Rectal smooth muscle tissue (tissue), 1 donor: ENCODE measurements at regions not wholly inside any gene's neighbourhood (a gene's known extent, or its start where the extent isn't known, plus 50 kb on each side); places are given as distances from the start of the nearest gene placed in this dataset.
"Not testable (repeated sequence)": the region's sequence is repeated elsewhere in the genome, so short reads cannot be mapped to it uniquely, and the experiment has no call there.

ENCODE experiments used
- H3K27ac ChIP-seq: one replicate; pipeline ENCODE4 v1.7.0; 2013; ENCODE audit warnings: low read depth, low read length, inconsistent platforms
- H3K27me3 ChIP-seq: one replicate; pipeline ENCODE4 v1.7.0; 2013; ENCODE audit warnings: low read length; ENCODE audit not compliant: control insufficient read depth, insufficient read depth
- H3K36me3 ChIP-seq: one replicate; pipeline ENCODE4 v1.7.0; 2013; ENCODE audit warnings: low read length; ENCODE audit not compliant: control insufficient read depth, insufficient read depth
- H3K4me1 ChIP-seq: one replicate; pipeline ENCODE4 v1.7.0; 2013; ENCODE audit warnings: low read length; ENCODE audit not compliant: control insufficient read depth, insufficient read depth
- H3K4me3 ChIP-seq: one replicate; pipeline ENCODE4 v1.7.0; 2013; ENCODE audit warnings: low read length
- H3K9ac ChIP-seq: one replicate; pipeline ENCODE4 v1.7.0; 2013; ENCODE audit warnings: low read length

DNA sequence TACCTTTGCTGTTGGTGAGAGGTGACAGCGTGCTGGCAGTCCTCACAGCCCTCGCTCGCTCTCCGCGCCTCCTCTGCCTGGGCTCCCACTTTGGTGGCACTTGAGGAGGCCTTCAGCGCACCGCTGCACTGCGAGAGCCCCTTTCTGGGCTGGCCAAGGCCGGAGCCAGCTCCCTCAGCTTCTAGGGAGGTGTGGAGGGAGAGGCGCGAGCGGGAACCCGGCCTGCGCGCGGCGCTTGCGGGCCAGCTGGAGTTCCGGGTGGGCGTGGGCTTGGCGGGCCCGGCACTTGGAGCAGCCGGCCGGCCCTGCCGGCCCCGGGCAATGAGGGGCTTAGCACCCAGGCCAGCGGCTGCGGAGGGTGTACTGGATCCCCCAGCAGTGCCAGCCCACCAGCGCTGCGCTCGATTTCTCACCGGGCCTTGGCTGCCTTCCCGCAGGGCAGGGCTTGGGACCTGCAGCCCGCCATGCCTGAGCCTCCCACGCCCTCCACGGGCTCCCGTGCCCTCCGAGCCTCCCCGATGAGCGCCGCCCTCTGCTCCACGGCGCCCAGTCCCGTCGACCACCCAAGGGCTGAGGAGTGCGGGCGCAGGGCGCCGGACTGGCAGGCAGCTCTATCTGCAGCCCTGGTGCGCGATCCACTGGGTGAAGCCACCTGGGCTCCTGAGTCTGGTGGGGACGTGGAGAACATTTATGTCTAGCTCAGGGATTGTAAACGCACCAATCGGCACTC lies 700.3 kb downstream of the CDH18 start:
- H3K4me1 ChIP-seq, H3K9ac ChIP-seq, H3K27me3 ChIP-seq, H3K4me3 ChIP-seq, H3K36me3 ChIP-seq, H3K27ac ChIP-seq: not testable (repeated sequence)

DNA sequence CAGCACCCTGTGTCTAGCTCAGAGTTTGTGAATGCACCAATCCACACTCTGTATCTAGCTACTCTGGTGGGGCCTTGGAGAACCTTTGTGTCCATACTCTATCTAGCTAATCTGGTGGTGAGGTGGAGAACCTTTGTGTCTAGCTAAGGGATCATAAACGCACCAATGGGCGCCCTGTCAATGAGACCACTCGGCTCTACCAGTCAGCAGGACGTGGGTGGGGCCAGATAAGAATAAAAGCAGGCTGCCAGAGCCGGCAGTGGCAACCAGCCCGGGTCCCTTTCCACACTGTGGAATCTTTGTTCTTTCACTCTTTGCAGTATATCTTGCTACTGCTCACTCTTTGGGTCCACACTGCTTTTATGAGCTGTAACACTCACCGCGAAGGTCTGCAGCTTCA lies 699.7 kb downstream of the CDH18 start:
- not testable (repeated sequence) for H3K4me1 ChIP-seq, H3K36me3 ChIP-seq, H3K27me3 ChIP-seq, H3K9ac ChIP-seq, H3K27ac ChIP-seq, H3K4me3 ChIP-seq

DNA sequence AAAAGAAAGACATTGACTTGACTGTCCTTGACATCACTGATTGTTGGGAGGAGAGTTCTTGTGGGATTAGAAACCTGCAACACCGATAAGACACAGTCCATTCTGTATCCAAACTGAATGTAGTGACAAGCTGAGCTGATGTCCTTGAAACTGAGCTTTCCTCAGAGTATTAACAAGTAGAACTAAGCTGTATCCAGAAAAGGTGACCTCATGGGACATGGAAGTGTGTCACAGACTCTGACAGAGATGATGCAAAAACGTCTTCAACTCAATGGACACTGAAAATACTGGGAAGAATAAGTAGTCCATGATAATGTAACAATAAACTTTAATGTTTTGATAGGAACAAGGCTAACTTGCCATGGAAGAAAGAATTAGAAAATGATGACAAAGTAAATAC lies 690.1 kb downstream of the CDH18 start:
- H3K27me3 ChIP-seq = no peaks in the 10 kb centered on the region
- no peak overlapping the region for H3K4me3 ChIP-seq
- H3K27ac ChIP-seq = no peak overlapping the region
- no peaks in the 10 kb centered on the region for H3K36me3 ChIP-seq
- no peaks in the 10 kb centered on the region for H3K4me1 ChIP-seq
- H3K9ac ChIP-seq = no peak overlapping the region

DNA sequence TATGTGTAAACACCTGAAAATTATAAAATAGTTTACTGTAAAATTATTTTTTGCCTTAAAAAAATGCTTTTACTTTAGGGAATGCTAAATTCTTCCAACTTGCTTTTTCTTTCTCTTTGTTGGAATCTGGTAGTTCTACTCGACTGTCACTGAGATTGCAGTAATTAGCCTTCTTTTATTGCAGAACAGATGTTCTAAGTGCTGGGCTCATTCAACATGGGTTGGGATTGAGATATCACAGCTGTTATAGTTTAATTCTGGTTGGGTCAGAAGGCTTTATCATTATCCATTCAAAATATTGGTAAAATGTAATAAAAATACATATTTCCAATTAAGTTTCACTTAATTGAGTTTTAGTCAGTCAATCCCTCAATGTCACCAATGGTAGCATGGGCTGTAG lies 686.7 kb downstream of the CDH18 start:
- Histone ChIP-seq H3K9ac (no peak overlapping the region), H3K27ac (no peak overlapping the region), H3K4me3 (no peak overlapping the region), H3K4me1 (no peaks in the 10 kb centered on the region), H3K36me3 (no peaks in the 10 kb centered on the region), H3K27me3 (no peaks in the 10 kb centered on the region)

DNA sequence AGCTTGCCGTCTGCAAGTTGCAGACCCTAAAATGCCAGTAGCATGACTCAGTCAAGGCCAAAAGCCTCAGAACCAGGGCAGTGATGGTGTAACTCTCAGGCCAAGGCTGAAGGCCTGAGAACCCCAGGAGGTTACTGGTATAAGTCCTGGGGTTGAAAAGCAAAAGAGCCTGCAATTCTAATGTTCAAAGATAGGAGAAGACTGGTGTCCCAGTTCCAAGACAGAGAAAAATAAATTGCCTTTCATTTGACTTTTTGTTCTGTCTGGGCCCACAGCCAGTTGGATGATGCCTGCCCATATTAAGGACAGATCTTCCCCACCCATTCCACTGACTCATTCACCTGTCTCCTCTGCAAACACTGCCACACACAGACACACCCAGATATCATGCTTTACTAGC lies 673.2 kb downstream of the CDH18 start:
- Histone ChIP-seq H3K9ac (no peak overlapping the region), H3K4me3 (no peak overlapping the region), H3K4me1 (no peaks in the 10 kb centered on the region), H3K36me3 (no peaks in the 10 kb centered on the region), H3K27me3 (no peaks in the 10 kb centered on the region), H3K27ac (no peak overlapping the region)

DNA sequence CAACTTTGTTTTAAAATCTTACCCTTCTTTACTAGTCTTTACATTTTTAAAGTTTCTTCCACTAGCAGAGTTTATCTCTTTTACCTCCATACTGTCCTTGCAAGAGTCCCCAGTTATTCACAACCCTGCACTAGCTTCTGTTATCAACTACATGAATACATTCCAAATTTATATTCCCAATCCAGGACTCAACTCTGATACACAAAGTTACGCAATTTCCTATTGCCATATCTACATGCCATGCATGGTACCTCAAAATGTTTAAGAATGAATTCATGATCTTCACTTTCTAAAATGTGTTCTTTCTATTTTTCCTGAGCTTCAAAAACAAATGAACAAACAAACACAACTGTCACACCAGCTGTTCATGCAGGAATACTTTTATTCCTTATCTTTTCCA lies 668.7 kb downstream of the CDH18 start:
- Histone ChIP-seq H3K36me3 (no peaks in the 10 kb centered on the region), H3K27ac (no peak overlapping the region), H3K27me3 (no peaks in the 10 kb centered on the region), H3K4me1 (no peaks in the 10 kb centered on the region), H3K4me3 (no peak overlapping the region), H3K9ac (no peak overlapping the region)

DNA sequence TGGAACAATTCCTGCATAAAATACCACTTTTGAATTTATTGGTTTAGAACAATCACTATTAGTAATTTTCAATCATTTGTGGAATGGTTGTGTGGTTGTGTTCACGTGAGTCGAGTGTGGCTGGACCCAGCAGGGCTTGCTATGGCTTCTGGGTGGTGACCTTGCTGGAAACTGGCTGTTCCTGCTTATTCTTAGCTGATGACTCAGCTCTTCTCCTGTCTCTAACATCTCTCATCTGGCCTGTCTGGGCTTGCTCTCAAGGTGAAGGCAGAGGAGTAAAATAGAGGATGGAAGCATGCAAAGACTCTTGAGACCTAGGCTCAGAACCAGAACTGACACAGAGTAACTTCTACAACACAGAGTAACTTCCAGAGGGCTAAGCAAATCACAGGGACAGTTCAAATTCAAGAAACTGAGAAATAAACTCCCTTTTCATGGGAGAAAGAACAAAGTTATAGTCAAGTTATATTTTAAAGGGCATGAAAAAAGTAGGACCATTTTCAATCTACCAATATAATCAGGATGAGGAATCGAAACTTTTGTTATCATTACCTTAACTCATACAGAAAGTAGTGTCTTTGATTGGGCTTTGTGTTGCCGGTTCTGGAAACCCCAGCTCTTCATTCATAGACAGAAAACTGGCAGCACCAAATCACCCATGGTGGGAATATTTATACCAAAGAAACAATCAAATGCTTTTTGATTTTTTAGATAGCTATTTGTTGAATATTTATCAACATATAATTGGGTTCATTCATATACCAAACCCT lies 665.1 kb downstream of the CDH18 start:
- Histone ChIP-seq H3K27ac (no peak overlapping the region), H3K36me3 (no peaks in the 10 kb centered on the region), H3K9ac (no peak overlapping the region), H3K27me3 (no peaks in the 10 kb centered on the region), H3K4me1 (no peaks in the 10 kb centered on the region), H3K4me3 (no peak overlapping the region)

DNA sequence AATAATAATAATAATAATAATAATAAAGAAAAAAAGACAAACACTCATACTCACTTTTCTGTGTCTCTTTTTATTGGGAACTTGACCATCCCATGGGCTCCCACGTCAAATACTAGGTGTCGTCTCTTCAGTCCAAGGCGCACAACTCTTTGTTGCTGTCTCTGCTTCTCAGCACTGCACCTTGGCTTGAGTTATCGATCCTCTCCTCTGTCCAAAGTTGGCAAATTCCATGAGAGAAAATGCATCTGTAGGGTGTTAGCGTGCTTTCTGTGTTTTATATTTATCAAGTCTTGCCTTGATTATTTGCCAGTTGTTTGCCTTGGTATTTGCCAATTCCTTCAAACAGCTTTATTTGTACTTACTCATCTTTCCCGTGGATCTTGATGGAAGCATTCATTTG lies 653.7 kb downstream of the CDH18 start:
- Histone ChIP-seq H3K27ac (no peak overlapping the region), H3K9ac (no peak overlapping the region), H3K4me3 (no peak overlapping the region), H3K4me1 (no peaks in the 10 kb centered on the region), H3K36me3 (no peaks in the 10 kb centered on the region), H3K27me3 (no peaks in the 10 kb centered on the region)

DNA sequence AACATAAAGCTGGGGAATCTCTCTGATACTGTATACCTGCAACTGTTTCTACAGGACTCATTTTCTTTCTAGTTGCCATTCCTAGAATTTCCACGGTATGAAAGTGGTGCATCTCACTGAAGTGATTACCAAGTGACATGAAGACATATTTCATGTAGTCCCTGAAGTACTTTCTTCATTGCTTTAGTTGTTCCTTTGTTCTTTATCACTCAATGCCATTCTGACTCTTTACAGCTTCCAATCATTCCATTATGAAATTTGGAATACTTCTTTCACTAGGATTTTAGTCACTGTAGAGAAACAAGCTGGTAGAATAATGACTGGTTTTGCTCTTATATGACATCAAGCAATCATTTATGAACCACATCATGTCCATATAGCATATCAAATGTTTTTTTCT lies 645.1 kb downstream of the CDH18 start:
- no peak overlapping the region for H3K27ac ChIP-seq
- H3K9ac ChIP-seq = no peak overlapping the region
- no peaks in the 10 kb centered on the region for H3K27me3 ChIP-seq
- H3K36me3 ChIP-seq = no peaks in the 10 kb centered on the region
- H3K4me1 ChIP-seq = no peaks in the 10 kb centered on the region
- no peak overlapping the region for H3K4me3 ChIP-seq

DNA sequence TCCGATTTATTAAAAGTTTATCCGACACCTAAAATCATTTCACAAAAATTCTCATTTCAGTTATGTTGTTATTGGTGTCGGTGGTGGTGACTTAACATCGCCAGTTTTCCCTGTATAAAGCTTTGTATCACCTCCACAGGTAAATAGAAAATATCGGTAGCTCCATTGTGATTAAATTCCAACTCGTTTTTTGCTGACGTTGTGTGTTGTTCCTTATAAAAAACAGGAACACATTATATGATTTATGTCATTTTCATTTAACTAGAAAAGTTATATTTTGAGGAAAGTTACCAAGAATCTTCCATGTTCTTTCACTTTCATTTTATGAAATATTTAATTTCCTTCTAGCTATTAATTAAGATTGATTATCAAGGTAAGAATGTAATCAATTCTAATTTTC lies 635.9 kb downstream of the CDH18 start:
- no peaks in the 10 kb centered on the region for H3K36me3 ChIP-seq
- no peaks in the 10 kb centered on the region for H3K27me3 ChIP-seq
- no peak overlapping the region for H3K9ac ChIP-seq
- no peaks in the 10 kb centered on the region for H3K4me1 ChIP-seq
- H3K4me3 ChIP-seq = no peak overlapping the region
- H3K27ac ChIP-seq = no peak overlapping the region

DNA sequence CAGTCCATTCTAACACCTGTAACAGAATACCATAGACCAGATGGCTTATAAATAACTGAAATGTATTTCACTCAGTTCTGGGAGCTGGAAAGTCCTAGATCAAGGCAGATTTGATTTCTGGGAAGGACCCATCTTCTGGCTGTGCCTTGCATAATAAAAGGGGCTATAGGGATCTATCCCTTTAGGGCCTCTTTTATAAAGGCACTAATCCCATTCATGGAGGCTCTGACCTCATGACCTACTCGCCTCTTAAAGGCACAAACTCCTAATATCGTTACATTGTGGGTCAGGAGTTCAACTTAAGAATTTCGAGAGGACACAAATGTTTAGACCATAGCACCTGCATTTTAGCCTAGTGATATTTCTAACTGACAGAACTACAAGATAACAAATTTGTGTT lies 619.0 kb downstream of the CDH18 start:
- H3K9ac ChIP-seq = no peak overlapping the region
- H3K27ac ChIP-seq = no peak overlapping the region
- H3K36me3 ChIP-seq = no peaks in the 10 kb centered on the region
- H3K27me3 ChIP-seq = no peaks in the 10 kb centered on the region
- H3K4me3 ChIP-seq = no peak overlapping the region
- H3K4me1 ChIP-seq = no peaks in the 10 kb centered on the region

DNA sequence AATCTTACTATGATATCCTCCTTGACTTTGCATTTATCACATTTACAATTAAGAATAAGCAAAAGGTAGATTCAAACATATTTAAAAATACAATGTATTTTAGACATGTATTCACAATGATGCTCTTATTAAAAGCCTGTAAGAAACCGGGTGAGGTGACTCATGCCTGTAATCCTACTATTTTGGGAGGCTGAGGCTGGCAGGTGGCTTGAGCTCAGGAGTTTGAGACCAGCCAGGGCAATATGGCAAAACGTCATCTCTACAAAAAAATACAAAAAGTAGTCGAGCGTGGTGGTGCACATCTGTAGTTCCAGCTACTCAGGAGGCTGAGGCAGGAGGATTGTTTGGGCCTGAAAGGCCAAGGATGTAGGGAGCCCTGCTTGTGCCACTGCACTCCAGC lies 618.4 kb downstream of the CDH18 start:
- no peaks in the 10 kb centered on the region for H3K4me1 ChIP-seq
- H3K4me3 ChIP-seq = no peak overlapping the region
- no peak overlapping the region for H3K9ac ChIP-seq
- H3K27me3 ChIP-seq = no peaks in the 10 kb centered on the region
- no peak overlapping the region for H3K27ac ChIP-seq
- no peaks in the 10 kb centered on the region for H3K36me3 ChIP-seq
